ENCODE measurements at regions not wholly inside any gene's neighbourhood (a gene's known extent, or its start where the extent isn't known, plus 50 kb on each side); places are given as distances from the start of the nearest gene placed in this dataset.

DNA sequence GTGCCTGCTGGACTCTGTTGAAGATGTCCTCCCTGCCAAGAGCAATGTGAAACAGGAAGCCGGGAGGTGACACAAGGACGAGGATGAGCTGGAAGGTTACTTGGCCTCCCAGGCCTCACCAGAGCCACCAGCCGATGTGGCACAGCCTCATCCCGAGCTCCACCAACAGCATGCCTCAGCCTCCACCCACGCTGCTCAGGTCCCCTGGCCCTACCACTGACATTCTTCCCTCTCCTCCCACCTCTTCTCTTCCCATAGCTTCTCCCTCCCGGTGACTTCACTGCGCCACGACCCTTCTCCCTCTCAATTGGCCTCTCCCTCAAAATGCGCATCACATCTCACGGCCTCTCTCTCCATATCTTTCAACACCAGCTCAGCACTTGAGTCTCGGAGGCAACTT, 249.9 kb downstream of the SKAP2 start:
- intact Hi-C loops (cut with micrococcal nuclease; ENCODE audit: unreplicated experiment) (no loop called here), in situ Hi-C loops (cut with MboI) (no loop called here)
- H3K27me3 ChIP-seq (replicated peaks in 1 of 2; ENCODE audit: control insufficient read depth in 2 of 2, insufficient read depth in 2 of 2, low read length in 1 of 2): no peaks in the 10 kb centered on the region
- H3K4me2 ChIP-seq (ENCODE audit: control insufficient read depth, insufficient read depth): no peak overlapping the region
- POLR2A ChIA-PET: no interaction called here
- CTCF ChIA-PET: no interaction called here
- no peak overlapping the region for H2AFZ ChIP-seq (ENCODE audit: control insufficient read depth, low read depth, low read length)
- WGBS (ENCODE audit: insufficient coverage, insufficient replicate concordance, low lambda C conversion rate, missing lambda C conversion rate): 61% methylated on average over 11 of the region's 11 CpGs
- no peaks in the 10 kb centered on the region for H3K9me3 ChIP-seq (replicated peaks; ENCODE audit: control insufficient read depth, insufficient read depth, low read length)
- no peak overlapping the region for H3K4me3 ChIP-seq
- H3K79me2 ChIP-seq (ENCODE audit: control insufficient read depth, insufficient read depth, low read length): no peaks in the 10 kb centered on the region
- no TSS peak for BruUV-seq (replicated peaks)
- no peak for ATAC-seq
- no peaks in the 10 kb centered on the region for H3K36me3 ChIP-seq (ENCODE audit: control insufficient read depth in 2 of 2, insufficient read depth in 2 of 2, low read length in 1 of 2)
- no peak overlapping the region for H3K27ac ChIP-seq (ENCODE audit: control insufficient read depth, insufficient read depth)
- no peak for FAIRE-seq
- no peak overlapping the region for H3K9ac ChIP-seq (ENCODE audit: control insufficient read depth, insufficient read depth, low read length)
- H3K4me1 ChIP-seq (ENCODE audit: control insufficient read depth, insufficient read depth, low read length): no peaks in the 10 kb centered on the region
- SMC1A ChIA-PET (ENCODE audit: uncharacterized antibody, unreplicated experiment): interaction anchor here (0.7 kb wide), 1 partner anchor 19 kb away, joined by 3 read pairs; no protein-coding TSS in a partner anchor
- no peak for DNase-seq (ENCODE audit: low read depth, low spot score)
- RAD21 ChIA-PET (ENCODE audit: unreplicated experiment): no interaction called here
- H4K20me1 ChIP-seq (ENCODE audit: control insufficient read depth, insufficient read depth): no peaks in the 10 kb centered on the region; the same call in 1 of the 2 replicates
- TF ChIP-seq, protein P1, sequence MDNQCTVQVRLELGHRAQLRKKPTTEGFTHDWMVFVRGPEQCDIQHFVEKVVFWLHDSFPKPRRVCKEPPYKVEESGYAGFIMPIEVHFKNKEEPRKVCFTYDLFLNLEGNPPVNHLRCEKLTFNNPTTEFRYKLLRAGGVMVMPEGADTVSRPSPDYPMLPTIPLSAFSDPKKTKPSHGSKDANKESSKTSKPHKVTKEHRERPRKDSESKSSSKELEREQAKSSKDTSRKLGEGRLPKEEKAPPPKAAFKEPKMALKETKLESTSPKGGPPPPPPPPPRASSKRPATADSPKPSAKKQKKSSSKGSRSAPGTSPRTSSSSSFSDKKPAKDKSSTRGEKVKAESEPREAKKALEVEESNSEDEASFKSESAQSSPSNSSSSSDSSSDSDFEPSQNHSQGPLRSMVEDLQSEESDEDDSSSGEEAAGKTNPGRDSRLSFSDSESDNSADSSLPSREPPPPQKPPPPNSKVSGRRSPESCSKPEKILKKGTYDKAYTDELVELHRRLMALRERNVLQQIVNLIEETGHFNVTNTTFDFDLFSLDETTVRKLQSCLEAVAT (IDR thresholded peaks at IDR 0.05): no peak
- TF ChIP-seq EP300 (IDR thresholded peaks at IDR 0.05; ENCODE audit: borderline replicate concordance in 1 of 2, control insufficient read depth in 1 of 2, low read depth in 2 of 2, low read length in 2 of 2) (no peak), ZSCAN29 (IDR thresholded peaks at IDR 0.05) (no peak), HCFC1 (IDR thresholded peaks at IDR 0.05; ENCODE audit: low read length) (no peak), TCF3 (IDR thresholded peaks at IDR 0.05; ENCODE audit: borderline replicate concordance, insufficient read depth, low read depth, low read length) (no peak), NBN (IDR thresholded peaks at IDR 0.05) (no peak), RAD21 (IDR thresholded peaks at IDR 0.05; ENCODE audit: insufficient read depth, low read depth, low read length) (no peak), IRF4 (IDR thresholded peaks at IDR 0.05; ENCODE audit: low read depth, low read length) (no peak), CBX5 (IDR thresholded peaks at IDR 0.05; ENCODE audit: low read depth) (no peak), PAX5 (IDR thresholded peaks at IDR 0.05; ENCODE audit: borderline replicate concordance, low read depth, low read length) (no peak), RBBP5 (conservative IDR thresholded peaks at IDR 0.05) (no peak), NFYB (IDR thresholded peaks at IDR 0.05; ENCODE audit: insufficient read depth, low read depth, low read length) (no peak), ESRRA (IDR thresholded peaks at IDR 0.05; ENCODE audit: low read length) (no peak), NFIC (IDR thresholded peaks at IDR 0.05; ENCODE audit: low read depth, low read length) (no peak)
- TF ChIP-seq, protein P2, sequence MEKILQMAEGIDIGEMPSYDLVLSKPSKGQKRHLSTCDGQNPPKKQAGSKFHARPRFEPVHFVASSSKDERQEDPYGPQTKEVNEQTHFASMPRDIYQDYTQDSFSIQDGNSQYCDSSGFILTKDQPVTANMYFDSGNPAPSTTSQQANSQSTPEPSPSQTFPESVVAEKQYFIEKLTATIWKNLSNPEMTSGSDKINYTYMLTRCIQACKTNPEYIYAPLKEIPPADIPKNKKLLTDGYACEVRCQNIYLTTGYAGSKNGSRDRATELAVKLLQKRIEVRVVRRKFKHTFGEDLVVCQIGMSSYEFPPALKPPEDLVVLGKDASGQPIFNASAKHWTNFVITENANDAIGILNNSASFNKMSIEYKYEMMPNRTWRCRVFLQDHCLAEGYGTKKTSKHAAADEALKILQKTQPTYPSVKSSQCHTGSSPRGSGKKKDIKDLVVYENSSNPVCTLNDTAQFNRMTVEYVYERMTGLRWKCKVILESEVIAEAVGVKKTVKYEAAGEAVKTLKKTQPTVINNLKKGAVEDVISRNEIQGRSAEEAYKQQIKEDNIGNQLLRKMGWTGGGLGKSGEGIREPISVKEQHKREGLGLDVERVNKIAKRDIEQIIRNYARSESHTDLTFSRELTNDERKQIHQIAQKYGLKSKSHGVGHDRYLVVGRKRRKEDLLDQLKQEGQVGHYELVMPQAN (conservative IDR thresholded peaks at IDR 0.05): no peak
- TF ChIP-seq, protein P3, sequence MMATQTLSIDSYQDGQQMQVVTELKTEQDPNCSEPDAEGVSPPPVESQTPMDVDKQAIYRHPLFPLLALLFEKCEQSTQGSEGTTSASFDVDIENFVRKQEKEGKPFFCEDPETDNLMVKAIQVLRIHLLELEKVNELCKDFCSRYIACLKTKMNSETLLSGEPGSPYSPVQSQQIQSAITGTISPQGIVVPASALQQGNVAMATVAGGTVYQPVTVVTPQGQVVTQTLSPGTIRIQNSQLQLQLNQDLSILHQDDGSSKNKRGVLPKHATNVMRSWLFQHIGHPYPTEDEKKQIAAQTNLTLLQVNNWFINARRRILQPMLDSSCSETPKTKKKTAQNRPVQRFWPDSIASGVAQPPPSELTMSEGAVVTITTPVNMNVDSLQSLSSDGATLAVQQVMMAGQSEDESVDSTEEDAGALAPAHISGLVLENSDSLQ (IDR thresholded peaks at IDR 0.05): no peak
- TF ChIP-seq, protein P4, sequence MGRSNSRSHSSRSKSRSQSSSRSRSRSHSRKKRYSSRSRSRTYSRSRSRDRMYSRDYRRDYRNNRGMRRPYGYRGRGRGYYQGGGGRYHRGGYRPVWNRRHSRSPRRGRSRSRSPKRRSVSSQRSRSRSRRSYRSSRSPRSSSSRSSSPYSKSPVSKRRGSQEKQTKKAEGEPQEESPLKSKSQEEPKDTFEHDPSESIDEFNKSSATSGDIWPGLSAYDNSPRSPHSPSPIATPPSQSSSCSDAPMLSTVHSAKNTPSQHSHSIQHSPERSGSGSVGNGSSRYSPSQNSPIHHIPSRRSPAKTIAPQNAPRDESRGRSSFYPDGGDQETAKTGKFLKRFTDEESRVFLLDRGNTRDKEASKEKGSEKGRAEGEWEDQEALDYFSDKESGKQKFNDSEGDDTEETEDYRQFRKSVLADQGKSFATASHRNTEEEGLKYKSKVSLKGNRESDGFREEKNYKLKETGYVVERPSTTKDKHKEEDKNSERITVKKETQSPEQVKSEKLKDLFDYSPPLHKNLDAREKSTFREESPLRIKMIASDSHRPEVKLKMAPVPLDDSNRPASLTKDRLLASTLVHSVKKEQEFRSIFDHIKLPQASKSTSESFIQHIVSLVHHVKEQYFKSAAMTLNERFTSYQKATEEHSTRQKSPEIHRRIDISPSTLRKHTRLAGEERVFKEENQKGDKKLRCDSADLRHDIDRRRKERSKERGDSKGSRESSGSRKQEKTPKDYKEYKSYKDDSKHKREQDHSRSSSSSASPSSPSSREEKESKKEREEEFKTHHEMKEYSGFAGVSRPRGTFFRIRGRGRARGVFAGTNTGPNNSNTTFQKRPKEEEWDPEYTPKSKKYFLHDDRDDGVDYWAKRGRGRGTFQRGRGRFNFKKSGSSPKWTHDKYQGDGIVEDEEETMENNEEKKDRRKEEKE (IDR thresholded peaks at IDR 0.05): no peak

All from GM12878 (cell line).